ENCODE measurements at regions not wholly inside any gene's neighbourhood (a gene's known extent, or its start where the extent isn't known, plus 50 kb on each side); places are given as distances from the start of the nearest gene placed in this dataset.

DNA sequence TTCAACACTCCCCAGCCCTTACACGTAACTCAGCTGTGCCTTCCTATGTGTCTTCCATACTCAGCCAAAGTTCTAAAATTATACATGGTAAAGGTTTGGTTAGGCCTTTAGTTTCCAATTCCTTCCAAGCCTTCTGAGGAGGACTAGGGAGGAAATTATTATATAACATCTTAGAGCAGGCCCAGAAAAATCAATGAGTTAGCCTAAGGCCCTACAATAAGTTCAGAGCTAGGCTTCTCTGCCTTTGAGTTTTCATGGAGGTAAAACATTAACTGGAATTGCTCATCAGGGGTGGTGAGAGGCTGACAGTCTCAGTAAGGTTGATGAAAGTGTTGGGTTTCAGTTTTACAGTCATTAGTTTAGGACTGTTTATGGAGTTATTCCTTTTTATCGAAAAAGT is 286.0 kb downstream of the ADGB start:
- H3K27me3 ChIP-seq (replicated peaks in 1 of 7), result no peaks in the 10 kb centered on the region
- TF ChIP-seq POLR2AphosphoS5 (IDR thresholded peaks at IDR 0.05) (no peak), POLR2A (IDR thresholded peaks at IDR 0.05) (no peak)
- TF ChIP-seq, protein P1, sequence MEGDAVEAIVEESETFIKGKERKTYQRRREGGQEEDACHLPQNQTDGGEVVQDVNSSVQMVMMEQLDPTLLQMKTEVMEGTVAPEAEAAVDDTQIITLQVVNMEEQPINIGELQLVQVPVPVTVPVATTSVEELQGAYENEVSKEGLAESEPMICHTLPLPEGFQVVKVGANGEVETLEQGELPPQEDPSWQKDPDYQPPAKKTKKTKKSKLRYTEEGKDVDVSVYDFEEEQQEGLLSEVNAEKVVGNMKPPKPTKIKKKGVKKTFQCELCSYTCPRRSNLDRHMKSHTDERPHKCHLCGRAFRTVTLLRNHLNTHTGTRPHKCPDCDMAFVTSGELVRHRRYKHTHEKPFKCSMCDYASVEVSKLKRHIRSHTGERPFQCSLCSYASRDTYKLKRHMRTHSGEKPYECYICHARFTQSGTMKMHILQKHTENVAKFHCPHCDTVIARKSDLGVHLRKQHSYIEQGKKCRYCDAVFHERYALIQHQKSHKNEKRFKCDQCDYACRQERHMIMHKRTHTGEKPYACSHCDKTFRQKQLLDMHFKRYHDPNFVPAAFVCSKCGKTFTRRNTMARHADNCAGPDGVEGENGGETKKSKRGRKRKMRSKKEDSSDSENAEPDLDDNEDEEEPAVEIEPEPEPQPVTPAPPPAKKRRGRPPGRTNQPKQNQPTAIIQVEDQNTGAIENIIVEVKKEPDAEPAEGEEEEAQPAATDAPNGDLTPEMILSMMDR (IDR thresholded peaks at IDR 0.05 in 8 of 11, conservative IDR thresholded peaks at IDR 0.05 in 3 of 11), result no peak
- no peaks in the 10 kb centered on the region for H3K36me3 ChIP-seq
- no peak overlapping the region for H3K4me3 ChIP-seq
- DNase-seq, result no peak
- no peaks in the 10 kb centered on the region for H3K9me3 ChIP-seq
- WGBS, 5 donors, result 91 to 99% (median 97%) methylated on average over 2 of the region's 2 CpGs
- H3K4me1 ChIP-seq, result no peaks in the 10 kb centered on the region
- intact Hi-C loops (cut with DNase I; ENCODE audit: low total_unique reads), result no loop called here
- no peak overlapping the region for H3K27ac ChIP-seq

- Histone ChIP-seq H3K27ac (no peak overlapping the region), H3K36me3 (no peaks in the 10 kb centered on the region), H3K27me3 (replicated peaks in 1 of 7) (no peaks in the 10 kb centered on the region), H3K4me1 (no peaks in the 10 kb centered on the region), H3K9me3 (no peaks in the 10 kb centered on the region), H3K4me3 (no peak overlapping the region)
- WGBS, 5 donors, result 66 to 83% (median 70%) methylated on average over 4 of the region's 4 CpGs
- TF ChIP-seq POLR2AphosphoS5 (IDR thresholded peaks at IDR 0.05) (no peak), POLR2A (IDR thresholded peaks at IDR 0.05) (no peak)
- TF ChIP-seq, protein P1 (IDR thresholded peaks at IDR 0.05 in 8 of 11, conservative IDR thresholded peaks at IDR 0.05 in 3 of 11), result no peak
- intact Hi-C loops (cut with DNase I; ENCODE audit: low total_unique reads), result no loop called here
- no peak for DNase-seq
Observed at GRCh38 chr6:146885708-146886457, 287.1 kb downstream of the ADGB start.

- intact Hi-C loops (cut with DNase I; ENCODE audit: low total_unique reads), result no loop called here
- WGBS, 5 donors, result 87 to 94% (median 89%) methylated on average over 5 of the region's 5 CpGs
- H3K27ac ChIP-seq, result no peak overlapping the region
Observed at GRCh38 chr6:146886587-146887446, 288.0 kb downstream of the ADGB start.

More at GRCh38 chr6:146886587-146887446, 288.0 kb downstream of the ADGB start:
- Histone ChIP-seq H3K9me3 (no peaks in the 10 kb centered on the region), H3K4me1 (no peaks in the 10 kb centered on the region), H3K4me3 (no peak overlapping the region), H3K27me3 (replicated peaks in 1 of 7) (no peaks in the 10 kb centered on the region), H3K36me3 (no peaks in the 10 kb centered on the region)
- DNase-seq, result no peak
- TF ChIP-seq, protein P1 (IDR thresholded peaks at IDR 0.05 in 8 of 11, conservative IDR thresholded peaks at IDR 0.05 in 3 of 11), result no peak
- TF ChIP-seq POLR2AphosphoS5 (IDR thresholded peaks at IDR 0.05) (no peak), POLR2A (IDR thresholded peaks at IDR 0.05) (no peak)

Data from spleen (tissue), 11 donors.